ENCODE measurements at regions not wholly inside any gene's neighbourhood (a gene's known extent, or its start where the extent isn't known, plus 50 kb on each side); places are given as distances from the start of the nearest gene placed in this dataset.

- DNase-seq: no peak
These were observed 60.0 kb downstream of the NRN1 start for GRCh38 chr6:5946701-5947100.

DNA sequence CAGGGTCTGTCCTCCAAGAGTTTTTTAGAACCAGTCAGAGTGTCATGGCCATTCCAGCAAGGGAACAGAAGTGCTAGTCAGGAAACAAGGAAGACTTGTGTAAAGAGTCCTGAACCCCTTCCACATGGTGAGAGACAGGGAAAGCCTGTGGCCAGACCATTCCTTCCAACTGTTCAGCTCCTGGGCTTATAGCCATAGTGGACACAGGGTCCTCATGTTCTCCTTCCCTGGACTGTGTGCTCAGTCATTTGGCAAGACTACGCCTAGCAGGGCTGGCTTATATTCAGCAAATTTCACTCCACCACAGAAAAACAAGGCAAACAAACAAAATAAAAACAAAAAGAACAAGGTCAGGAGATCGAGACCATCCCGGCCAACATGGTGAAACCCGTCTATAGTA, 60.5 kb downstream of the NRN1 start:
- no peak for DNase-seq

GRCh38 chr6:5943591-5943990, 63.1 kb downstream of the NRN1 start:
- DNase-seq: no peak

GRCh38 chr6:5942591-5942990, 64.1 kb downstream of the NRN1 start:
- DNase-seq: no peak

DNA sequence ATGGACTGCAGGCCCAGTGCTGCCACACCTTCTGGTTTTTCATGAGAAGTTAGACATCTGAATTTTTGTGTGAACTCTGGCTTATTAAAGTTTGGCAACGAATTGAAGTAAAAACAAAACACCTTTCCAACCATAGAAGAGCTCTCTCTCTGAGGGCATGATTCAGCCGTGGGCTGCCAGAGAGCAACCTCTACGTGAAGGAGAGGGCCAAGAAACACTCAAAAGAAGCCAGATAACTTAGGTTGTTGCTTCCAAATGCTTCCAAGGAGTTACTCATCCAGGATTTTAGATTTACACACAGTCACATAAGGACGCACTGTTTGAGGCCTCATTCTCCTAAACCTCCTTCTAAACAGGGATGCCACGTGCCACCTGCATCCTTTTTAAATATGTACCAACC, 65.5 kb downstream of the NRN1 start:
- no peak for DNase-seq

DNA sequence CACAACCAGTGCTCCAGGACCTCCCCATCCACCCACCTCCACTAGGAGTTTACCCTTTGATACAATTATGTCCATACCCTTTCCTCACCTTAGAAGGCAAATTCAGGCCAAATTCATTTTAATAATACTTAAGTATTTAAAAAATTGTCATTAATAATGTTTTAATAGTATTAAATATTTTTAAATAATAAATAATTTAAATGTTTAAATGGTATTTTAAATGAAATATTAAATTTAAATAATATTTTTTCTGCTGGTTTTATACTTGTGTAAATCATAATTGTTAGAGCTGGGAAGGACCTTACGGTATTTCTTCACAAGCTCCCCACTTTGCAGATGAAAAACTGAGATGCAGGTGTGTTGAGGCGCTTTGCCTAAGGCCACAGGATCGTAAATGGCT, 67.8 kb downstream of the NRN1 start:
- DNase-seq: no peak

GRCh38 chr6:5937936-5938706, 68.6 kb downstream of the NRN1 start:
- DNase-seq: no peak

DNA sequence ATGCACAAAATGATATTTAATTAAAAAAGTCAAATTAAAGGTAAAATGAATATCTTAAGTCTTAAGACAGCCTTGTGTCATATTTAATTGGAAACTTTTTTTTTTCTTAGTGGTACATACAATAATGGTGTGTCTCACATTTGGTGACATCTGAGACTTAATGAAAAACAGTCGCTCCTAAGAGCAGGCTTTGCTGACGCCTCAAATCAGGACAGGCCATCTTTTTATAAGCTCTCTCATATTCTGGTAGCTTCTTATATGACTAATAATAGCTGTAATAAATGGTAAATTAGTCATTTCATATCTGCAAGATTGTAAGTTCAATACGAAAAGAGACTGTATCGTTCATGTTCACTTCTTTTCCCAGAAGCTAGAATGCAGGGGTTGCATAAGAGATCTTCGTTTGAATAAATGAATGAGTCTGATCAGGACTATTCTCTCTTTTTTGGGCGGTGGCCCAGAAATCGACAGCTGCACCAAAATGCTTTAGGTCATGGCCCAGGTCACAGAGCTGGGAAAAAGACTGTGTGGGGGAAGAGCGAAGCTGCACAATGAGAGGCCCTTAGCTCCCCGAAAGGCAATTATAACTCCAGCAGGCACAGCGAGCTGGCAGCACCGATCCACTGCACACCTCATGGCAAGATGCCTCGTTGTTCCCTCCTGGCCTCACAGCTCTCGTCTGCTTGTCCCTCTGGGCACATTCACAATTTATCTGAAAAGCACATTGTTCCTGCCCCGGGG, 69.4 kb downstream of the NRN1 start:
- DNase-seq: no peak

DNA sequence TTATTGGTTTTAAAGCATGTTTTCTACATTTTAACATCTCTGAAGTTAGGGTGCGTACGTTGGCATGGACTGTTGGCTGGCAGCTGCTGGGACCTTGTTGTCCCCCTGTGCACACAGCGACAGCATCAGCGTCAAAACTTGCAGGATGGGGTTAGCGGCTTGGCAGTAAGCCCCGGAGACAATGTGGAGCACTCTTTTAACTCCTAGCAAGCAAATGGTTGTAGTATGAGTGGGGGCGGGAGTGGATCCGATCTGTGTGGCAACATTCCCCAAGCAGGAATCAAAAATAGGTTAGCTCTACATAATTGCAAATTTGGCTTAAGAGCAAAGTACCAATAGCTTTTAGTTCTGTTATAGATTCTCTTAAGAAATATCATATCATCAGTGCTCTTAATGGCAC, 70.1 kb downstream of the NRN1 start:
- DNase-seq: no peak

DNA sequence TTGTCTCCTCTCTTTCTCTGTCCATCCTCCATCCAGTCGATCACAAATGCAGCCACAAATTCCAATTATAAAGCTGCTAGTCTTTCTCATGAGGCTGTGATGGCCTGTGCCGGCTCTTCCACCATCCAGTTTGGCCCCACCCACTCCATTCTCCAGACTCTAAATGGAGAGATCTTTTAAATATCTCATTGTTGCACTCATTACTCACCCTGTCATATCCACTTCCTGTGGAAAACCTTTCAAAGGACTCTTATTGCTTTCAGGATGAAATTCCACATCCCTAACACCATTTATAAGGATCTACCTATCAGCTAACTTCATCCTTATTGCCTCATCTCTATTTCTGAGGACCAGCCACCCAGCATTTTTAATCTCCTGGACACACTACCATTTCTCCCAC, 70.6 kb downstream of the NRN1 start:
- DNase-seq: no peak

GRCh38 chr6:5930968-5931367, 75.8 kb downstream of the NRN1 start:
- DNase-seq: no peak

- DNase-seq: no peak
These were observed 76.5 kb downstream of the NRN1 start for GRCh38 chr6:5930143-5930770.

DNA sequence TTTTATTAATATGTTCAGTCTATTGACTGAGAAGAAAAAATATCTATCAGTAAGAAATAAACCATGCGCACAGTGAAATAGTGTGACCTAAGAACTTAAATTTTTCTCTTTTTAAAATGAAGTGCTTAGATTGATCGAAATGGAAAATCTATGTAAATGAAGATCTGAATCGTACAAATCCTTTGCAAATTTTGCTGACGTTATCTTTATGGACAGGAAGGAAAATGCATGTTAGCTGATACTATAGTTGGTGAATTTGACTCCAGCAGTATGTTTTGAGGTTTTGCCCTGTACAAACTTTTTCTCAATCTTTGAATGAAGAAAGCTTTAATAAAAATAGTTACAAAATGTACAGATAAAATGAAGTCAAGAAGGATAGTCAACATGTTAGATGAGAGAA, 82.9 kb downstream of the NRN1 start:
- no peak for DNase-seq

GRCh38 chr6:5922230-5922629, 84.5 kb downstream of the NRN1 start:
- DNase-seq: no peak

- DNase-seq: no peak
These were observed 97.0 kb downstream of the NRN1 start for GRCh38 chr6:5909721-5910120.

DNA sequence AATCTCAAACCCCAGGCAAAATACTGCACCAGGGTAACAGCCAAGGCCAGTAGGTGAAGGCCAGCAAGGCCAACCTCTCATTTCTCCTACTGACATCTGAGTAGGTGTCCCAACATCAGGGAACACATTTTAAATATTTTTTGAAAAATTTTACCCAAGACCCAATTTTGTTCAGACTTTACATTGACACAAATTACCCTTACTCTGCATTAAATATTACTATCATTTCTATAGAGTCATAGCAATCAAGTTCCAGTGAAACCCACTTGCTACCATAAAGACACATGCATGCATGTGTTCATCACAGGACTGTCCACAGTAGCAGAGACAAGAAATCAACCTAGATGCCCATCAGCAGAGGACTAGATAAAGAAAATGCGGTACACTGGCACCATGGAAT, 99.9 kb downstream of the NRN1 start:
- no peak for DNase-seq

- no peak for DNase-seq
These were observed 100.4 kb downstream of the NRN1 start for GRCh38 chr6:5906340-5906670.

DNA sequence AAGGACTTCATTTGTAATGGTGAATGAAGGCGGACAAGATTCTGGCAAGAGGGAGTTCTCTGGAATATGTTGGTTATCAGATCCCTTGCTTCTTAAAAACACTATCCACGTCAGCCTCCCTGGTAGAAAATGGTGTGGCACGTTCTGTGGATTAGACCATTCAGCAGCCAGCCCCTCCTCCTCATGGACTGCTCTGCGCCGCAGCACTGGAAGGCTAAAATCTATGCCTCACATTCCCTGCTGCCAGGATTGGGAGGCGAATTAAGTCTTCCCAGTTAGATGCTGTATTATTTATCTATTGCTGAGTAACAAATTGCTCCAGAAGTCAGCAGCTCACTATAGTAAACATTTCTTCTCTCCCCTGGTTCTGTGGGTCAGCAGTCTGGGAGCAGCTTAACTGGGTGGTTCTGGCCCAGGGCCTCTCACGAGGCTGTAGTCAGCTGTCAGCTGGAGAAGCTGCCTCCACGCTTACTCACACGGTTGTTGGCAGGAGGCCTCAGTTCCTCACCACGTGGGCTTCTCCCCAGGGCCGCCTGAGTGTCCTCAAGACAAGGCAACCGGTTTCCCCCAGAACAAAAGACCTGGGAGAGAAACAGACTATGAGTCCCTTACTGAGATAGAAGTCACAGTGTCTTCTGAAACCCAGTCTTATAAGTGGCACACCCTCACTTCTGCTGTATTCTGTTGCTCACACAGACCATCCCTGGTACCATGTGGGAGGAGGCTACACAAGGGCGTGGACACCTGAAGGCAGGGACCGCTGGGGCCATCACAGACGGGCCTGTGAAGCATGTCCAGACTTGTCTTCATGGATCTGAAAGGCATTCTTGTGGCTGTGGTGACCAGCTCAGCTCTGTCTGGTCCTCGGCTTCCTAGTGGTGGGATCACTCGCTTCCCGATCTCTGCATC, 101.0 kb downstream of the NRN1 start:
- DNase-seq: peak; percentile 15

GRCh38 chr6:5904532-5904931, 102.2 kb downstream of the NRN1 start:
- no peak for DNase-seq

DNA sequence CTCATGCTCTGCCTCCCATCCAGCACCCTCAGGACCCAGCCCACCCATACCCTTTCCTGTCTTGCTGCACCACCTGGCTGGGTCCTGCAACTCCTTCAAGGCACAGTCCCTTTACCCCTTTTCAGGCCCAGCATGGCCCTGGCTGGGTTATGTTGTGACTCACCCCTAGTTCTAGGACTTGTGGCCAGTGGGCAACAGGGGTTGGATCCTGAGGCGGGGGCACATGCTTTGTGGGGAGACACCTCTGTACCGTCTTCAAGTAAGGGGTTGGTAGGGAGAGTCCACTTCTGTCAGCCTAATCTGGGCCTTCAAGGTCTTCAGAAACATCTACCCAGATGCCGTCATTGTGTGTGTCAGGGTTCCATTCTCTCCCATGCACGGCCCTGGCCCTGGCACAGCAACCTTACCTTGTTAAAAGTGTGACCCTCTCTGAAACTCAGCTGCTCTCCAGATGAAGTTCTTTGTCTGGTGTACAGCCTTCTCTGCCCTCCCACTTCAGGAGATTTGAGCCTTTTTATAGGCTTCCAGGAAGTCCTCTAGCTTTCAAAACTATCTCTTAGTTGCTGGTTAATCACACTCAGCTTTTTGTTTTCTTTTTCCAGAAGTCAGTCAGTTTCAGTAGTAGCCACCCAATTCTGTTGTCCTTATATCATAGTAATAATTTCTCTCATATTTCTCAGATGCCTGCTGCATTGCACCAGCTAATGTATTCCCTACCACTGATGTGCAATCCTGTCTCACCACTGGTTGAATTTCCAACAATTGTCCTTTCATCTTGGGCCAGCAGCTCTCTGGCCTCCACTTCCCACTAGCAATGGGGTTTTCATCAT, 107.3 kb downstream of the NRN1 start:
- DNase-seq: no peak

DNA sequence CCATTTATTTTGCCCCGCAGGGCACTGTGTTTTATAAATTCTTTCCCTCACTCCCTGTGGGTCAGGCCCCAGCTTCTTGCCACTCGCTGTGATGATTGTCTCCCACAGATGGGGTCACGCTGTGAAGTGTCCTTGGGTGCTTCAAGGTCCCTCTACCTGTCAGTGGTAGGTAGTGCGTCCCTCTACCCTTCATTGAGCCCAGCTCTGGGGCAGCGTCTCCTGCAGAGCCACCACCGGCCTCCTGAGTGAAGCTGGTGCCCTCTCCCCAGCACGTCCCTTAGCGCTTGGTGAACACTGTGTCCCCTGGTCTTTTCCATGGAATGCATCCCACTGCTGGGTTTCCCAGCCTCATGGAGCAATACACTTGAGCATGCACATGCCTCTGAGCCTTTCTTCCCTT, 108.2 kb downstream of the NRN1 start:
- no peak for DNase-seq

DNA sequence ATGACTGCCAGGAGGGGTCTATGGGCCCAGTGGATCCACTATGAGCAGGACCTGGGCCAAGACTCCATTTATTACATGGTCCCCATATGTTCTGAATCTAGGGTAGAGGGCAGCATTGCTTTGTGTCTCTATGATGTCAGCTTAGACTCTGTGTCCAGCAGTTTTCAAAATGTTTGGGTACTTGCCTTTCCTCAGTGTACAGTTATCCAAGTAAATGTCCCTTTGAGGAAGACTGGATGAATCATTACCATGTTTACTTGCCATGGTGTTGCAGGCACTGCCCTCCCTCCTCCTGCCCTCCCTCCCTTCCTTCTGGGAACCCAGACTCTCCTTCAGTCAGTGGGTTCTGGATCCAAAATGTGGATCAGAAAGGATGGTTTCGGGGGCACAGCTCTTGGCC, 108.6 kb downstream of the NRN1 start:
- no peak for DNase-seq

Data from DMS79 treated with DMSO at 0.1 percent for 48 hours (cell line).